ENCODE measurements at regions not wholly inside any gene's neighbourhood (a gene's known extent, or its start where the extent isn't known, plus 50 kb on each side); places are given as distances from the start of the nearest gene placed in this dataset.

DNA sequence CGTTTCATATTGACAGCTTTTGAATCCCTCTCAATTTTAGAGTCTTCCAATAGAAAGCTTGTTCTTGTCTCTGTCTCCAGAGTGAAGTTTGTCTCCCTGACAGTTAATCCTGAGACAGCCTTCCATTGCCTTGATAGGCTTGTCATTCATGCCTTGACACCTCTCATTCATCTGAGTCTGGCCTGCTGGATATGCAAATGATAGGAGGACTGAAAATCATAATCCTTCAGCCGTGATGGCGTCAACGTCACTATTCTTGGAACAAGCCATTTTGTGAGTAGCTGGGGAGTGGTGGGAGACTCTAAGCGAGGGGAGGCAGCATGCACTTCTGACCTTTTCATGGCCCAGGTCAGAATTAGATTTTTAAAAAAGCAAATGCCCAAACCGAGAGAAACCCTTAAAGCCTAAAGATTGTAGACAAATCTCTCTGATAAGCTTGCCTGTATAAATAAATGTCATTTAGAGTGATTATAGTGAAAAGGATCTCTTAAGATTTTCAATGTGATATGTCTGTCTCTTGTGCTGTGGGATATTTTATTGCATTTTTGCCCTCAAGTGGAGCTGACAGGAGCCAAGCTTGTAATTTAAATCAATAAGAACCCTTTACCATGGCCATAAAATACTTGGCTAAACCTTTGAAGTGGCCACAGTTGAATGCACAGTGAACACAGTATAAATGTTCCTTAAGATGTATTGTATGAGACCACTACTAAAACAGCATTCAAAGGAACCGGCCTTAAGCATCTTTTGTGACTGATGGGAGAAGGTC, 148.8 kb downstream of the SNX10 start:
- H3K4me3 ChIP-seq, result no peak overlapping the region
- intact Hi-C loops (cut with DNase I), result no loop called here
- WGBS, 4 donors, result 77 to 93% (median 91%) methylated on average over 7 of the region's 7 CpGs

DNA sequence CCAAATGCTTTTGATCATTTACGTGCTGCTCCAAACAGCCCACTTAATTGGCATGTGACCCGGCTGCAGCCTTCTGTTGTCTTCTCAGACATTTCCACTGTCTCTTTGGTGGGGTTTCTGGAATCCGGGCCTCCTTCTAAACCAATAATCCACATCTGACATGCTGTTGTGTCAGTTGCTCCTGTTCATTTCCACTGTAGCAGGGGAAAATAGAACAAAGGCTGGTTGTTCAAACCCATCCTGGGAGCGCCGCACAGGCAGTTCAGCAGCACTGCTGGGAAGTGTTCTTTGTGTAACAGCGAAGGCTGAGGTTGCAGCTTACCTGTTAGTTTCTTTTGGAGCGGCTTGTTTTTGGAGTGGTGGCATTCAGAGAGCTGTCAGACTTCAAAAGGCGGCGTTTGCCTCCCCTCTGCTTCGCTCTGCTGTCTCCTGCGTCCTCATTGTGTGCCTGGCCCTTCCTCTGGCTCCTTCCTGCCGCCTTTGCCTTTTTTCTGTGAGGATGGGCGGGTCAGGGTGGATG, 149.4 kb downstream of the SNX10 start:
- WGBS, 4 donors, result 78 to 89% (median 84%) methylated on average over 11 to 13 of the region's 13 CpGs

More for the DNA sequence above, 148.8 kb downstream of the SNX10 start:
- no peak for DNase-seq
- H3K27ac ChIP-seq, result no peak overlapping the region
- no peaks in the 10 kb centered on the region for H3K36me3 ChIP-seq (replicated peaks in 1 of 2)
- TF ChIP-seq, protein P1, sequence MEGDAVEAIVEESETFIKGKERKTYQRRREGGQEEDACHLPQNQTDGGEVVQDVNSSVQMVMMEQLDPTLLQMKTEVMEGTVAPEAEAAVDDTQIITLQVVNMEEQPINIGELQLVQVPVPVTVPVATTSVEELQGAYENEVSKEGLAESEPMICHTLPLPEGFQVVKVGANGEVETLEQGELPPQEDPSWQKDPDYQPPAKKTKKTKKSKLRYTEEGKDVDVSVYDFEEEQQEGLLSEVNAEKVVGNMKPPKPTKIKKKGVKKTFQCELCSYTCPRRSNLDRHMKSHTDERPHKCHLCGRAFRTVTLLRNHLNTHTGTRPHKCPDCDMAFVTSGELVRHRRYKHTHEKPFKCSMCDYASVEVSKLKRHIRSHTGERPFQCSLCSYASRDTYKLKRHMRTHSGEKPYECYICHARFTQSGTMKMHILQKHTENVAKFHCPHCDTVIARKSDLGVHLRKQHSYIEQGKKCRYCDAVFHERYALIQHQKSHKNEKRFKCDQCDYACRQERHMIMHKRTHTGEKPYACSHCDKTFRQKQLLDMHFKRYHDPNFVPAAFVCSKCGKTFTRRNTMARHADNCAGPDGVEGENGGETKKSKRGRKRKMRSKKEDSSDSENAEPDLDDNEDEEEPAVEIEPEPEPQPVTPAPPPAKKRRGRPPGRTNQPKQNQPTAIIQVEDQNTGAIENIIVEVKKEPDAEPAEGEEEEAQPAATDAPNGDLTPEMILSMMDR (IDR thresholded peaks at IDR 0.05), result no peak
- TF ChIP-seq POLR2A (IDR thresholded peaks at IDR 0.05), result no peak
- no peaks in the 10 kb centered on the region for H3K9me3 ChIP-seq (replicated peaks in 1 of 3)
- no peaks in the 10 kb centered on the region for H3K4me1 ChIP-seq (replicated peaks in 1 of 2)
- no peaks in the 10 kb centered on the region for H3K27me3 ChIP-seq

DNA sequence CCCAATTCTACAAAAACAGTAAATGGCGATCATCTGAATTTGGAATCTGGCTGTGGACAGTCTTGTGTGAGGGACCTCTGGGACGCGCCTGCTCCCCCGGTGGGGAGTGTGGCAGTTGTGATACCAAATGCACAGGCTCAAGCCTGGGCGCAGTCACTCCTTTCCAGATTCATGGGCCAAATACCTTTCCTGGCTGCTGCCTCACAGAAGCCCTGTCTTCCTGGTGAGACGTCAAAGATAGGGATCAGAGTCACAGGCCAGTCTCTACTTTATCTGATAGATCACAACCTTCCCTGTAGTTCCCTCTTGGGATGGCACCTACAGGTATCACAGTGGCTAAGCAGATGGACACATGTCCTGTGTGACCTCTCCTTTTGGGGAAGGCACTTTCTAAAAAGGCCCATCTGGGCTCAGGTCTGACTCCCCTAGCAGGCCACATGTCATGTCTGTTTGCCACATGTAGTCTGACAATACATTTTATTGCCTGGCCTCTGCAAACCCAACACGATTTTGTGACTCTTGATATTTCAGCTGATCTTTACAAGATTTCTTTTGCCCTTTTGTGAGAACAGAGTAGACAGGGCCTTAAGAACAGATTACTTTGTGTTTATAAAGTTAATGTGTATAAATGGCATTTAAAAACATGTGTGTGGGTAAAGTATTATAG, 150.1 kb downstream of the SNX10 start:
- Histone ChIP-seq H3K4me1 (replicated peaks in 1 of 2) (no peaks in the 10 kb centered on the region), H3K27ac (no peak overlapping the region), H3K9me3 (replicated peaks in 1 of 3) (no peaks in the 10 kb centered on the region), H3K36me3 (replicated peaks in 1 of 2) (no peaks in the 10 kb centered on the region), H3K4me3 (no peak overlapping the region), H3K27me3 (no peaks in the 10 kb centered on the region)
- 85 to 92% (median 88%) methylated on average over 7 of the region's 7 CpGs for WGBS, 4 donors
- no peak for DNase-seq
- TF ChIP-seq, protein P1 (IDR thresholded peaks at IDR 0.05), result no peak
- no peak for TF ChIP-seq POLR2A (IDR thresholded peaks at IDR 0.05)
- intact Hi-C loops (cut with DNase I), result no loop called here

More for the DNA sequence above, 149.4 kb downstream of the SNX10 start:
- H3K27ac ChIP-seq, result no peak overlapping the region
- H3K36me3 ChIP-seq (replicated peaks in 1 of 2), result no peaks in the 10 kb centered on the region
- TF ChIP-seq, protein P1 (IDR thresholded peaks at IDR 0.05), result no peak
- TF ChIP-seq POLR2A (IDR thresholded peaks at IDR 0.05), result no peak
- no peak overlapping the region for H3K4me3 ChIP-seq
- no peaks in the 10 kb centered on the region for H3K27me3 ChIP-seq
- intact Hi-C loops (cut with DNase I), result no loop called here
- no peaks in the 10 kb centered on the region for H3K9me3 ChIP-seq (replicated peaks in 1 of 3)
- no peaks in the 10 kb centered on the region for H3K4me1 ChIP-seq (replicated peaks in 1 of 2)
- DNase-seq, result no peak

DNA sequence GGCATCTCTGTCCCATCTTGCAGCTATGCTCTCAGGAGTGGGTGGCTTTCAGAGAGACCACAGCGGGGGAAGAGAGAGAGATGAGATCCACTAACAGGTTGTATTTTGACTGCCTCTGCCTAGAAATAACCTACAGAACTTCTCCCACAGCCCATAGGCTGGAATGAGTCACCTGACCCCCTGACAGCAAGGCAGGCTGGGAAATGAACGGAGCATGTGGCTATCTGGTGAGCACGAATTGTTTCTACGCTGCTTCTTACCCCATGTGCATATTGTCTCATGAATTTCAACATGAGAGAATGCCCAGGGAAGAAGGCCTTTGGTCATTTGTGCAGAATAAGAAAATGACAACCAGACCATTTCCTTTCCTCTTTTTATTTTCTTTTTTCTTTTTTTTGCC, 151.3 kb downstream of the SNX10 start:
- Histone ChIP-seq H3K27ac (no peak overlapping the region), H3K4me1 (replicated peaks in 1 of 2) (no peaks in the 10 kb centered on the region), H3K27me3 (no peaks in the 10 kb centered on the region), H3K36me3 (replicated peaks in 1 of 2) (no peaks in the 10 kb centered on the region), H3K4me3 (no peak overlapping the region), H3K9me3 (replicated peaks in 1 of 3) (no peaks in the 10 kb centered on the region)
- 94 to 98% (median 96%) methylated on average over 3 to 4 of the region's 4 CpGs for WGBS, 4 donors
- no peak for DNase-seq
- intact Hi-C loops (cut with DNase I), result no loop called here
- TF ChIP-seq, protein P1 (IDR thresholded peaks at IDR 0.05), result no peak
- TF ChIP-seq POLR2A (IDR thresholded peaks at IDR 0.05), result no peak
